Neural progenitor cell (in vitro differentiated cells): ENCODE measurements at regions not wholly inside any gene's neighbourhood (a gene's known extent, or its start where the extent isn't known, plus 50 kb on each side); places are given as distances from the start of the nearest gene placed in this dataset.

Experiments
- CTCF ChIP-seq: fragments of 200-600 bp; sonication (generic); IDR thresholded peaks from 2 replicates; pipeline ENCODE4 v1.5.1; 2017; ENCODE audit warnings: antibody characterized with exemption, mild to moderate bottlenecking
- EZH2 ChIP-seq: fragments of 200-600 bp; sonication (generic); IDR thresholded peaks from 2 replicates; pipeline ENCODE4 v1.6.1; 2017; ENCODE audit warnings: antibody characterized with exemption, mild to moderate bottlenecking, moderate library complexity

DNA sequence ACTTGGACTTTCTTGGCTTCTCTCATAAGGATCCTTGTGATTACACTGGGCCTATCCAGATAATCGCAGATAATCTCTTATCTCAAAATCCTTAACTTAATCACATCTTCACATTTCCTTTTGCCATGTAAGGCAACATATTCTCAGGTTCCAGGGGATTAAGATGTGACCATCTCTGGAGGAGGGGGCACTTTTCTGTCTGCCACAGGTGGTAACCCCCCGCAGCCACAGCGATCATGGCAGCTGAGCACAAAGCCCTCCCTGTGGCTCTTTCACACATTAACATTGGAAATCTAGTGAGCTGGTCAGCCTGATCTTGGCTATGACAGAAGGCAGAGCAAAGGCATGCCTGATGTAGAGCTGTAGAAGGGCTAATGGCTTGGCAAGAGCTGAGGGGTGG, 69.1 kb upstream of the CD82 start:
- TF ChIP-seq CTCF = no peak
- no peak for TF ChIP-seq EZH2
